Glomerular endothelial cell (primary cell): ENCODE measurements at regions not wholly inside any gene's neighbourhood (a gene's known extent, or its start where the extent isn't known, plus 50 kb on each side); places are given as distances from the start of the nearest gene placed in this dataset.

ENCODE experiments used
- DNase-seq: peaks from one replicate; pipeline ENCODE4 v3.0.0-alpha.2; 2011; ENCODE audit warnings: low read depth, low spot score; ENCODE audit errors: extremely low read depth

DNA sequence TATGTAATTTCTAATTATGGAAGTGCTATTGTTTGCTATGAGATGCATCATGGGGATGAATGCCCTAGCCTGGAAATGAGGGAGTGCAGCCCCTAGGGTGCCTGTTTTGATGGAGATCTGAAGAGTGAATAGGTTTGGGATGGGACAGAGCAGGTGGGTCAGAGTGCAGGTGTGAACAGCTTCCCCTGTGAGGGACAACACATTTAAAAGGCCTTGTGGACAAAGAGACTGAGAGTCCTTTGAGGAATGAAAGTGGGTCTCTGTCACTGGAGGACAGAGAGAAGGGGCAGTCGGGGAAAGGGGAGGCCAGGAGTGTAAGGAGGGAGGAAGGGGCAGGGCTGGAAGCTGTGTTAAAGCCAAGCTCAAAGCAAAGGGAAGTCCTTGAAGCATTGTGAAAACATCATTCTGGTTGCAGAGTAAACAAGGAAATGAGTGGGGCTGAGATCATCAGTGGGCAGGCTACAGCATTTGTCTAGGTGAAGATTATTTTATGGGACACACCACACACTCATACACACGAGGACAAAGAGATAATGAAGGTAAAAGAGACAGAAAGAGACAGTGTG, 877.6 kb downstream of the SLC4A3 start:
- DNase-seq, result no peak

- no peak for DNase-seq
These were observed 879.0 kb downstream of the SLC4A3 start for GRCh38 chr2:220506466-220506865.

- DNase-seq, result no peak
These were observed 881.8 kb downstream of the SLC4A3 start for GRCh38 chr2:220509096-220509757.

DNA sequence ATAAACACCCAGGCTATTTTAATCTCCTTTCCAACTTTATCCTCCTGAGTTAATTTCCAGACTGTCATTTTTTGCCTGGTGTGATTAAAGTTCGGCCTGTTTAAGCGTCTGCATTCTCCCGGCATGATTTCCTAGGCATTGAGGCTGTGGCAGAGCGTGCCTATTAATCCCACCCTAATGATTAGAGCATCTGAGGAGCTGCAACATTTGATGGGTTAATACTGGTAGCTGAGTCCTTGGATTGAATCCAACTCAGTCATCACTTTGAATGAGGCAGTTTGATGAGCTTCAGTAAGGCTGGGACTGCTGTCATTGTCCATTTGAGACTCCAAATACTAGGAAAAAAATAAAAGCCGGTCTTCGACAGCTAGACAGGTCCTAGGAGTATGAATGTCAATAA, 882.5 kb downstream of the SLC4A3 start:
- DNase-seq, result no peak

DNA sequence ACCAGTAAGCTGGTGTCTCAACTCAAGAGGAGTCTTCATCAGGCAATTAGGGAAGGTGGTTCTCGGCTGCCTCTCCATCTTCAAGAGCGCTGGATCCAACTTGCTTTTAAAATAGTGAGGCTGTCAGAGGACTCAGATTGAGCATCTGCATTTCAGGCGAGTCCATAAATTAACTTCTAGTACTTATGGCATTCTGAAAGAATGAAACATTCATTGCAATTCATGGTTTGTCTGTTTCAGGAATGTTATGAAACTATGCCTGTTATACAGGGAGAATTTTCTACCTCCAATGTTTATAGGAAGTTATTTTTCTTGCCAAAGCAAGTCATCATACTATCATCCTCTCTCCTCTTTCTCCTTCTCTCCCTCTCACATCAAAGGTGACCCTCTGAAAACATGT, 883.2 kb downstream of the SLC4A3 start:
- DNase-seq, result no peak

DNA sequence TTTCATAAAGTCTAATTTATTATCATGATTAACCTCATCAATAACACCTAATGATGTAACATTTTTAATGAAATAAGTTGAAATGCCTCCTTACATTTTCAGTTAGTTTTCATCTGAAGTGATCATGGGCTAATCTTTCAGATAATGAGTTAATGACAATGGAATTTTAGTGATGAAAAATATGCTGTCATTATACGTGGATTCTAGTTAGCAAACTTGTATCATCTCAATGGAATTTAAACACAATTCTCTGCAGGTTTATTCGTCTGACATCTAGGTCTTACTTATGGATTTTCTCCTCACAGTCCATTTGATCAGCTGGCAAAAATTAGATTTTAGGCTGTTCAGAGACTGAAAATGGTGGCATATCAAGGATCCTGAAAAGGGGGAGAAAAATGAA, 885.0 kb downstream of the SLC4A3 start:
- DNase-seq, result no peak

DNA sequence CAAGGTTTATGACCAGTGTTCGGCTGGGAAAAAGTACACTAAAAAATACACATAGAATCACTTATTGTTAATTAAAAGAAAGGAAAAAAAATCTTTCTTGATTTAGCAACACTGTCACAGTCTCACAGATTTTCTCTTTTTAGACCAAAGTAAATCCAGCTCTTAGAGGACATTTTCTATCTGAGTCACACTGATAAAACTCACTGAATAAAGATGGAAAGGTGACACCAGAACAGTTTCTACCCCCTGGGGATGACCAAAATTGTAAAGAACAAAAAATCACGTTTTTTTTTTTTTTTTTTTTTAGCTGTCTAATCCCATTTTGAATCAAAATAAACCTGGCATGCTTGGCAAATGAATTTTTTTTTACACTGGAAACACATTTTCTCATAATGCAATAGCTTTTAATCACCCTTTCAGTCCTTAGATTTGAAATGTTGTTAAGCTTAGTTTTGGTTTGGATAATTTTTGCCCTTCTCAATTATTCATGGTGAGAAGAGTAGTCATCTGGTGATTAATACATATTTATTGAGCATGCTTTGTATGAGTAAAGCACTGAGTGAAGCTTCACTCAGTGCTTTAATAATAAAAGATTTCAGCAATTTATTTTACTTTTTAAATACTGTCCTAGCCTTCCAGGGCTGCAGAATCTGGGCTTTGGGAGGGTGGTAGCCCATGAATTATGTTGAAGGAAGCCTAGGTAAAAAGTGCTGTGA, 886.3 kb downstream of the SLC4A3 start:
- DNase-seq, result no peak

- no peak for DNase-seq
These were observed 894.1 kb downstream of the SLC4A3 start for GRCh38 chr2:220521551-220521950.

DNA sequence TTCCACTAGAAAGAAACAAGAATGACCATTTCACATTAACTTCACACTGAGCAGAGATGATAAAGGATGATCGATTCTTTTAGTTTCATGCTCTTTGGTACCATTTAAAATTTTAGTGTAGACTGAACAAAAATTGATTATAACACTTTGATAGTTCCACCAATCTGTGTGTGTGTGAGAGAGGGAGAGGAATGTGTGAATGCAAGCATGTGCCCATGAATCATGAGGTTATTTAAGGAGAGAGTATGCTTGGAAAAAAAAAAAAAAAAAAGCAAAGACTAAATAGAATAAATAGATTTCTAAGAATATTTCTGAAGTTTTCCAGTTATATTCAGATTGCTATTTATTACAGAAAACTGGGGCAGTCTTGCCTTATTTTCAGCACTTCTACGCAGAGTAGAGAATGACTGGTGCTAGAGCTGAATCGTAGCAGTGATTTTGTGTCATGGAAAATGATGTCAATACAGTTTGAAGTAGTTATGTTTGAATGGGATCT, 900.8 kb downstream of the SLC4A3 start:
- DNase-seq, result no peak

GRCh38 chr2:220531216-220531615, 903.8 kb downstream of the SLC4A3 start:
- DNase-seq, result no peak

GRCh38 chr2:220533485-220533884, 906.1 kb downstream of the SLC4A3 start:
- no peak for DNase-seq

DNA sequence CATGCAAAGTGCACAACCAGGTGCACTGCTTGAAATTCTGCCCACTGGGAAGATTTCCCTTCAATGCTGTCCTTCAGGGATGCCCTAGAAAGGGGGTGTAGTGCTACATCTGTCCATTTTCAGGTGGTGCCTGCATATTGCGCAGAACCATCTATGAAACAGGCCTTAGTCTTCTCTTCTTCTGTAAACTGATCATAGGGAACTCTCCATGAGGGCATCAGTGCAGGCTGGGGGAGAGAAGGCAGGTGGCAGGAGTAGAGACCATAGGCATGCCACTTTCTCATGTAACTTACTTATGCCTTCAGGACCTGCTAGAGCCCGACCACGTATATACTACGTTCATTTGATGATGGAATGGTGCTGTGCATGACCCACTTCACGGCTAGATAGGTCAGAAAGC, 912.1 kb downstream of the SLC4A3 start:
- DNase-seq, result no peak

DNA sequence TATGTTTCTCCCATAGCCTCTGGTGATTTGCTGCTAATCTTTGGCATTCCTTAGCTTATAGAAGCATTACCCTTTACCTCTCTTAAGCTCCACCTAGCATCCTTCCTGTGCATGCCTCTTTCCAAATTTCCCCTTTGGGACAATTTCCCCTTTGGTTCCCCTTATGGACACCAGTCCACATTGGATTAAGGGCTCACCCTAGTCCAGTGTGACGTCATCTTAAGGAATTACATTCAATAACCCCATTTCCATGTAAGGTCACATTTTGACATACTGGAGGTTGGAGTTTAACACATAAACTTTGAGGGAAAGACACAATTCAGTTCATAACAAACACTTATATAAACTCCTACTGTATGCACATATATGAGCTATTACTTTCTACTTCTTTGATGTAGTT, 916.6 kb downstream of the SLC4A3 start:
- DNase-seq, result no peak

GRCh38 chr2:220550995-220551700, 923.7 kb downstream of the SLC4A3 start:
- DNase-seq, result no peak

GRCh38 chr2:220552790-220553535, 925.5 kb downstream of the SLC4A3 start:
- no peak for DNase-seq

DNA sequence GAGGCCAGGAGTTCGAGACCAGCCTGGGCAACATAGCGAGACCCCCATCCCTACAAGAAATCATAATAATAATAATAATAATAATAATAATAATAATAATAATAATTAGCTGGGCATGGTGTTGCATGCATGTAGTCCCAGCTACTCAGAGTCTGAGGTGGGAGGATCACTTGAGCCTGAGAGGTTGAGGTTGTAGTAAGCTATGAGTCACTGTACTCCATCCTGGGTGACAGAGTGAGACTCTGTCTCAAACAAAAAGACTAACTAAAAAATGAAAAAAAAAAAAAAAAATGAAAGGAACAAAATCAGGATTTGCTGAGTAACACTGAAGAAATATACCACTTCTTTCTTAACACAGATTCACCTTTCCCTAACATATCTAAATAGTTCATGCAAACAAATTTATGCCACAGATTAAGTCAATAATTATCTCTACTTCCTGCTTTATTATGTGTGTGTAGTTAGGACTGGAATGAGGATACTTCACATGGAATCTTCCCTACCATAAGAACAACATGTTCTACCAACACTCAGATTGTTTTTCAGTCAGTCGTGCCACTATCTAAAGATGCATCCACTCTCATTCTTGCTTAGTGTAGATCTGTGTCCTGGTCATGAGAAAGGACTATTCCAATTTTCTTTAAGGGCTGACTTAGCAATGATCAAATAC, 928.7 kb downstream of the SLC4A3 start:
- DNase-seq, result no peak

DNA sequence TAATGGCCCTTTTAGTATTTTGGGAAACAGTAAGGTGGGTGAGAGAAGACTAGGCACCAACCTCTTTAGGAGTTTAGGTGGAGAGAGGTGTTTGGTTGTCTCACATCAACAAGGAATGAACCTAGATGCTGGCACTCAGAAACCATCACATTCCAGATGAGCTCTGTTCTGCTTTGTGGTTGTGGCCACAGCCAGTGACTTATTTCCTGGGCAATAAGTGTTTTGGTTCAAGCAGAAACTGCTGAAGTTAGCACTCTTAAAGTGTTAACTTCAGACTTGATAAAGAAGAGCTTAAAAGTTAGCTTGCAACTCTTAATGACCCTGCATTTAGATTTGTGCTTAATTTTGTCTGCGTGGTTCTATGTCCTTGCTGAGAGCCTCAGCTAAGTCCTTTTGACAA, 929.2 kb downstream of the SLC4A3 start:
- DNase-seq, result no peak

DNA sequence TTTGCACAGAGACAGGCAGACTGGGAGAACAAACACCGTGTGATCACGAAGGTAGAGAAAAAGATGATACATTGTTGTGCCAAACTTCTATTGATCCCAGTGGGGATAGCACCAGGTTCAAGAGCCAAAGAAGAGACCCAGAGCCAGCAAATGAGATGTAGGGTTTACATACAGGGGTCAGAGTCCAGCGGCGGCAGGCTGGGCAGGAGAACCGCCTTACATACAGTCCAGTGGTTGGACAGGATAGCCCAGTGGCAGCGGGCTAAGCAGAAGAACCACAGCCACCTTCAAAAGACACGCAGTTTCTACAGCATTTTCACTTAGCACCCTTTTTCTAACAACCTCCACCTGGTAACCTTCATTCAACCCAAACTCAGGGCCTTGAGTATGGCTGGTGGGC, 932.8 kb downstream of the SLC4A3 start:
- DNase-seq, result no peak

- no peak for DNase-seq
These were observed 935.1 kb downstream of the SLC4A3 start for GRCh38 chr2:220562375-220563140.

- DNase-seq, result no peak
These were observed 940.9 kb downstream of the SLC4A3 start for GRCh38 chr2:220568296-220568695.
